A673 (cell line): ENCODE measurements at regions not wholly inside any gene's neighbourhood (a gene's known extent, or its start where the extent isn't known, plus 50 kb on each side); places are given as distances from the start of the nearest gene placed in this dataset.

Source experiments
- BruUV-seq: library from RNA; stranded (reverse); fragments of 400-500 nt; replicated peaks from 2 replicates; lab custom pipeline; 2021; lab: Mats Ljungman, UMichigan
- CTCF ChIA-PET: fragments of 300-600 bp; sonication (Branson Sonifier 250); formaldehyde crosslinking; loops from one replicate; lab custom pipeline; 2022; ENCODE audit warnings: antibody characterized with exemption; lab: Charles Lee
- POLR2A ChIA-PET: fragments of 300-600 bp; sonication (Branson Sonifier 250); formaldehyde crosslinking; loops from one replicate; lab custom pipeline; 2022; ENCODE audit warnings: antibody characterized with exemption; ENCODE audit not compliant: low non-redundant PET; lab: Charles Lee
- DNase-seq: peaks from one replicate; pipeline ENCODE4 v3.0.0-alpha.2; 2015; ENCODE audit warnings: low spot score
- H3K27ac ChIP-seq: fragments of 200-600 bp; sonication (generic); 2 replicates; pipeline ENCODE4 v1.5.1; 2016; ENCODE audit warnings: mixed run types, low read depth, mild to moderate bottlenecking, mixed read lengths, antibody characterized with exemption, low read length; ENCODE audit not compliant: poor library complexity, severe bottlenecking
- H3K27me3 ChIP-seq: fragments of 200-600 bp; sonication (generic); replicated peaks from 2 replicates; pipeline ENCODE4 v1.6.1; 2017; ENCODE audit warnings: mixed run types, low read depth, mild to moderate bottlenecking, mixed read lengths, antibody characterized with exemption, low read length; ENCODE audit not compliant: insufficient read depth, poor library complexity
- H3K36me3 ChIP-seq: fragments of 200-600 bp; sonication (generic); 2 replicates; pipeline ENCODE4 v1.6.1; 2016; ENCODE audit warnings: mixed run types, mild to moderate bottlenecking, mixed read lengths, antibody characterized with exemption, low read length; ENCODE audit not compliant: insufficient read depth, poor library complexity, severe bottlenecking
- H3K4me1 ChIP-seq: fragments of 200-600 bp; sonication (generic); 2 replicates; pipeline ENCODE4 v1.6.1; 2017; ENCODE audit warnings: mixed run types, mild to moderate bottlenecking, mixed read lengths, antibody characterized with exemption, low read length; ENCODE audit not compliant: insufficient read depth, poor library complexity, severe bottlenecking
- H3K4me3 ChIP-seq: fragments of 200-600 bp; sonication (generic); 2 replicates; pipeline ENCODE4 v1.5.1; 2016; ENCODE audit warnings: low read depth, mixed run types, mild to moderate bottlenecking, mixed read lengths, low read length; ENCODE audit not compliant: poor library complexity, severe bottlenecking
- H3K9me3 ChIP-seq: fragments of 200-600 bp; sonication (generic); 2 replicates; pipeline ENCODE4 v1.6.1; 2016; ENCODE audit warnings: mixed run types, low read depth, mild to moderate bottlenecking, mixed read lengths, antibody characterized with exemption, low read length; ENCODE audit not compliant: poor library complexity, severe bottlenecking
- EZH2 ChIP-seq: fragments of 200-600 bp; sonication (generic); IDR thresholded peaks from 2 replicates; pipeline ENCODE4 v1.6.1; 2017; ENCODE audit warnings: borderline replicate concordance, low read depth, mild to moderate bottlenecking, mixed read lengths, antibody characterized with exemption, low read length; ENCODE audit not compliant: poor library complexity, severe bottlenecking
- intact Hi-C: fragments of 100-400 bp; cut with micrococcal nuclease; formaldehyde crosslinking; loops from one replicate; pipeline ENCODE4 v1.10.0; 2022; ENCODE audit not compliant: unreplicated experiment
- TF ChIP-seq, protein P1 (sequence below): fragments of 300-800, 200-600 bp; sonication (generic); conservative IDR thresholded peaks from 2 replicates; pipeline ENCODE4 v1.5.1; 2017; ENCODE audit warnings: low read depth, mild to moderate bottlenecking, antibody characterized with exemption, low read length, moderate library complexity, mixed read lengths

DNA sequence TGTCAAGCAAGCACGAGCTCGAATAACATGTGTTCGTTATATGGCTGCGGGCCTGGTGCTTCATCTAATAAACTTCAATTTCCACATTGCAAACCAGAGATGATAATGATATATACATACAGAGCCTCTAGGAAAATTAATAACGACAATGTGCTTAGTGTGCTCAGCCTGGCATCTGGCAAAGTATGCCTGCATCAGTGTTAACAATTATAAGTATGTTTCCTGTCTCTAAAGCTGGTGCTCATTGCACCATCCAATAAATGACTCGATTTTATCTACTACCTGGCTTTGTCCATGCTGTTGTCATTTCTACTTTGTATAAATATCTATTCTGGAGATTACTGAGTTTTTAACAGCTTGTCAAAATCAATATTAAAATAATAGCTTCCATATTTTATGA is 1402.6 kb downstream of the MRPL39 start:
- POLR2A ChIA-PET = no interaction called here
- no peaks in the 10 kb centered on the region for H3K27me3 ChIP-seq

DNA sequence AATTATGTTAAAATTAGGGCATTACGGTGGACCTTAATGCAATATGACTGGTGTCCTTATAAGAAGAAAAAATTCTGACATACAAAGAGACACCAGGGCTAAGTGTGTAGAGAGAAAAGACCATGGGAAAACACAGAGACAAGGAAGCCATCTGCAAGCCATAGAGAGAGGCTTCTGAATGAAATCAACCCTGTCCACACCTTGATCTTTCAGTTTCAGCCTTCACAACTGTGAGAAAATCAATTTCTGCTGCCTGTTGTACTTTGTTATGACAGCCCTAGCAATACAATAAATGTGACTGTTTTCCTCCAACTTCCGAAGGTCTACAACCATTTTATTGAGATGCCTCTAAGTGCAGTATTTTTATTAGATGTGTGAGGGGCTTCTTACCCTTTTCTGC is 1407.2 kb downstream of the MRPL39 start:
- no peak overlapping the region for H3K27ac ChIP-seq
- CTCF ChIA-PET = no interaction called here
- no peak overlapping the region for H3K4me3 ChIP-seq
- POLR2A ChIA-PET = no interaction called here
- TF ChIP-seq, protein P1, sequence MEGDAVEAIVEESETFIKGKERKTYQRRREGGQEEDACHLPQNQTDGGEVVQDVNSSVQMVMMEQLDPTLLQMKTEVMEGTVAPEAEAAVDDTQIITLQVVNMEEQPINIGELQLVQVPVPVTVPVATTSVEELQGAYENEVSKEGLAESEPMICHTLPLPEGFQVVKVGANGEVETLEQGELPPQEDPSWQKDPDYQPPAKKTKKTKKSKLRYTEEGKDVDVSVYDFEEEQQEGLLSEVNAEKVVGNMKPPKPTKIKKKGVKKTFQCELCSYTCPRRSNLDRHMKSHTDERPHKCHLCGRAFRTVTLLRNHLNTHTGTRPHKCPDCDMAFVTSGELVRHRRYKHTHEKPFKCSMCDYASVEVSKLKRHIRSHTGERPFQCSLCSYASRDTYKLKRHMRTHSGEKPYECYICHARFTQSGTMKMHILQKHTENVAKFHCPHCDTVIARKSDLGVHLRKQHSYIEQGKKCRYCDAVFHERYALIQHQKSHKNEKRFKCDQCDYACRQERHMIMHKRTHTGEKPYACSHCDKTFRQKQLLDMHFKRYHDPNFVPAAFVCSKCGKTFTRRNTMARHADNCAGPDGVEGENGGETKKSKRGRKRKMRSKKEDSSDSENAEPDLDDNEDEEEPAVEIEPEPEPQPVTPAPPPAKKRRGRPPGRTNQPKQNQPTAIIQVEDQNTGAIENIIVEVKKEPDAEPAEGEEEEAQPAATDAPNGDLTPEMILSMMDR = no peak
- TF ChIP-seq EZH2 = no peak
- no TSS peak for BruUV-seq
- no peaks in the 10 kb centered on the region for H3K27me3 ChIP-seq
- peaks cover 17% of the 10 kb centered on the region for H3K9me3 ChIP-seq
- H3K36me3 ChIP-seq = no peaks in the 10 kb centered on the region
- H3K4me1 ChIP-seq = no peaks in the 10 kb centered on the region
- DNase-seq = no peak
- intact Hi-C loops = no loop called here

More for the DNA sequence above, 1402.6 kb downstream of the MRPL39 start:
- Histone ChIP-seq H3K36me3 (no peaks in the 10 kb centered on the region), H3K27ac (no peak overlapping the region), H3K9me3 (peaks cover 26% of the 10 kb centered on the region), H3K4me1 (no peaks in the 10 kb centered on the region), H3K4me3 (no peak overlapping the region)
- intact Hi-C loops = no loop called here
- no TSS peak for BruUV-seq
- CTCF ChIA-PET = no interaction called here
- DNase-seq = no peak
- TF ChIP-seq EZH2 = no peak
- TF ChIP-seq, protein P1 = no peak

DNA sequence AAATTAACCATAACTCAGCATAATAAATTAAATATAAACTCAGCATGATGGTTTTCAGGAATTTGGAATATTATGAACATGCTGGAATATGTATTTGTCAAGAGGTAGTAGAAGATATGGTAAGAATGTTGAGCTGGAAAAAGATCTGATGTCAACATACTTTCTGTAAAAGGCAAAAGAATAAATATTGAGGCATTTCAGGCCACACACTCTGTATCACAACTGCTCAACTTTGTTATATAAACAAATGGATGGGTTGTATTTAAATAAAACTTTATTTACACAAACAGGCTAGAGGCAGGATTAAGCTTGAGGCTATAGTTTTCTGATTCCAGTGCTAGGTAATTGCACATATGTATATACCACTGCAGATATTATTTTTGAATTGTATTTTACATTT is 1409.4 kb downstream of the MRPL39 start:
- Histone ChIP-seq H3K9me3 (peaks cover 20% of the 10 kb centered on the region), H3K27ac (no peak overlapping the region), H3K4me1 (no peaks in the 10 kb centered on the region), H3K4me3 (no peak overlapping the region), H3K36me3 (no peaks in the 10 kb centered on the region), H3K27me3 (no peaks in the 10 kb centered on the region)
- no peak for TF ChIP-seq EZH2
- TF ChIP-seq, protein P1 = no peak
- ChIA-PET CTCF (no interaction called here), POLR2A (no interaction called here)
- DNase-seq = no peak
- no TSS peak for BruUV-seq
- intact Hi-C loops = no loop called here
